Left hindlimb (tissue), 1 donor: ENCODE measurements at regions not wholly inside any gene's neighbourhood (a gene's known extent, or its start where the extent isn't known, plus 50 kb on each side); places are given as distances from the start of the nearest gene placed in this dataset.
"Not testable (repeated sequence)": the region's sequence is repeated elsewhere in the genome, so short reads cannot be mapped to it uniquely, and the experiment has no call there.

Source experiments
- DNase-seq: peaks from one replicate; pipeline ENCODE4 v3.0.0-alpha.2; 2018

GRCh38 chr11:69220561-69221051, 64.9 kb downstream of the SMIM38 start:
- no peak for DNase-seq

GRCh38 chr11:69221086-69221485, 65.4 kb downstream of the SMIM38 start:
- DNase-seq: no peak

GRCh38 chr11:69221636-69222035, 65.9 kb downstream of the SMIM38 start:
- not testable (repeated sequence) for DNase-seq

- DNase-seq: no peak
These were observed 66.7 kb upstream of the MYEOV start for GRCh38 chr11:69227271-69227670.

GRCh38 chr11:69229511-69229910, 64.4 kb upstream of the MYEOV start:
- DNase-seq: no peak

GRCh38 chr11:69230856-69231425, 63.0 kb upstream of the MYEOV start:
- no peak for DNase-seq

- no peak for DNase-seq
These were observed 62.4 kb upstream of the MYEOV start for GRCh38 chr11:69231466-69232018.

GRCh38 chr11:69232821-69233743, 60.9 kb upstream of the MYEOV start:
- DNase-seq: no peak

- DNase-seq: no peak
These were observed 60.0 kb upstream of the MYEOV start for GRCh38 chr11:69233744-69234570.

GRCh38 chr11:69234740-69235710, 58.9 kb upstream of the MYEOV start:
- no peak for DNase-seq

GRCh38 chr11:69238573-69239351, 55.2 kb upstream of the MYEOV start:
- DNase-seq: no peak

GRCh38 chr11:69239641-69240040, 54.3 kb upstream of the MYEOV start:
- no peak for DNase-seq

GRCh38 chr11:69240332-69241074, 53.5 kb upstream of the MYEOV start:
- DNase-seq: no peak

GRCh38 chr11:69241075-69241740, 52.7 kb upstream of the MYEOV start:
- DNase-seq: no peak

- DNase-seq: no peak
These were observed 52.1 kb upstream of the MYEOV start for GRCh38 chr11:69241844-69242243.

- no peak for DNase-seq
These were observed 51.6 kb upstream of the MYEOV start for GRCh38 chr11:69242266-69242920.

- DNase-seq: no peak
These were observed 50.3 kb upstream of the MYEOV start for GRCh38 chr11:69243496-69244200.
